CD4-positive, CD25-positive, alpha-beta regulatory T cell (primary cell): ENCODE measurements at regions not wholly inside any gene's neighbourhood (a gene's known extent, or its start where the extent isn't known, plus 50 kb on each side); places are given as distances from the start of the nearest gene placed in this dataset.
"Not testable (repeated sequence)": the region's sequence is repeated elsewhere in the genome, so short reads cannot be mapped to it uniquely, and the experiment has no call there.

Experiments
- ATAC-seq, 2 donors: fragments of 150-1000 bp; cut with Tn5 transposase; one replicate each; pipeline ENCODE4 v1.10.0; 2021; ENCODE audit warnings: low read depth in 2 of 2, moderate number of reproducible peaks in 2 of 2, moderate library complexity in 1 of 2
- DNase-seq, 3 donors: peaks; one replicate each; pipeline versions ENCODE4 v3.0.0 to v3.0.0-alpha.2; 2012 to 2022; ENCODE audit warnings: mixed read lengths in 1 of 3
- H3K27ac ChIP-seq: one replicate; pipeline ENCODE4 v1.7.0; 2013; ENCODE audit warnings: mild to moderate bottlenecking, low read length; ENCODE audit not compliant: insufficient read depth, poor library complexity, severe bottlenecking
- H3K27me3 ChIP-seq: one replicate; pipeline ENCODE4 v1.7.0; 2013; ENCODE audit warnings: low read length; ENCODE audit not compliant: control insufficient read depth, insufficient read depth
- H3K36me3 ChIP-seq: one replicate; pipeline ENCODE4 v1.7.0; 2013; ENCODE audit warnings: mild to moderate bottlenecking, low read length, moderate library complexity; ENCODE audit not compliant: control insufficient read depth, insufficient read depth
- H3K4me1 ChIP-seq: 2 replicates; pipeline ENCODE4 v1.7.0; 2013; ENCODE audit warnings: mild to moderate bottlenecking, low read length; ENCODE audit not compliant: insufficient read depth, control insufficient read depth, poor library complexity, severe bottlenecking
- H3K4me3 ChIP-seq: one replicate; pipeline ENCODE4 v1.7.0; 2013; ENCODE audit warnings: low read depth, mild to moderate bottlenecking, low read length, moderate library complexity
- H3K9me3 ChIP-seq, 2 experiments: 1 replicate in 1 of 2; 2 replicates in 1 of 2; pipeline ENCODE4 v1.7.0; 2013; ENCODE audit warnings: low read length in 2 of 2, mild to moderate bottlenecking in 1 of 2, moderate library complexity in 1 of 2; ENCODE audit not compliant: control insufficient read depth in 2 of 2
- H3K27ac Mint-ChIP-seq, 3 donors: one replicate each; pipeline ENCODE4 v1.8.0; 2020 to 2022; ENCODE audit warnings: mild to moderate bottlenecking in 3 of 3, mixed read lengths in 3 of 3, moderate library complexity in 2 of 3
- H3K27me3 Mint-ChIP-seq: one replicate; pipeline ENCODE4 v1.8.0; 2022; ENCODE audit warnings: mild to moderate bottlenecking, mixed read lengths
- H3K36me3 Mint-ChIP-seq: one replicate; pipeline ENCODE4 v1.8.0; 2020; ENCODE audit warnings: mixed read lengths
- H3K4me1 Mint-ChIP-seq, 4 donors: one replicate each; pipeline ENCODE4 v1.8.0; 2020 to 2022; ENCODE audit warnings: mixed read lengths in 4 of 4, mild to moderate bottlenecking in 1 of 4
- H3K4me3 Mint-ChIP-seq, 4 donors: one replicate each; pipeline ENCODE4 v1.8.0; 2020 to 2022; ENCODE audit warnings: mild to moderate bottlenecking in 4 of 4, mixed read lengths in 4 of 4, moderate library complexity in 3 of 4
- H3K9me3 Mint-ChIP-seq, 7 donors: one replicate each; pipeline ENCODE4 v1.8.0; 2020 to 2022; ENCODE audit warnings: mixed read lengths in 7 of 7, mild to moderate bottlenecking in 3 of 7, moderate library complexity in 2 of 7

DNA sequence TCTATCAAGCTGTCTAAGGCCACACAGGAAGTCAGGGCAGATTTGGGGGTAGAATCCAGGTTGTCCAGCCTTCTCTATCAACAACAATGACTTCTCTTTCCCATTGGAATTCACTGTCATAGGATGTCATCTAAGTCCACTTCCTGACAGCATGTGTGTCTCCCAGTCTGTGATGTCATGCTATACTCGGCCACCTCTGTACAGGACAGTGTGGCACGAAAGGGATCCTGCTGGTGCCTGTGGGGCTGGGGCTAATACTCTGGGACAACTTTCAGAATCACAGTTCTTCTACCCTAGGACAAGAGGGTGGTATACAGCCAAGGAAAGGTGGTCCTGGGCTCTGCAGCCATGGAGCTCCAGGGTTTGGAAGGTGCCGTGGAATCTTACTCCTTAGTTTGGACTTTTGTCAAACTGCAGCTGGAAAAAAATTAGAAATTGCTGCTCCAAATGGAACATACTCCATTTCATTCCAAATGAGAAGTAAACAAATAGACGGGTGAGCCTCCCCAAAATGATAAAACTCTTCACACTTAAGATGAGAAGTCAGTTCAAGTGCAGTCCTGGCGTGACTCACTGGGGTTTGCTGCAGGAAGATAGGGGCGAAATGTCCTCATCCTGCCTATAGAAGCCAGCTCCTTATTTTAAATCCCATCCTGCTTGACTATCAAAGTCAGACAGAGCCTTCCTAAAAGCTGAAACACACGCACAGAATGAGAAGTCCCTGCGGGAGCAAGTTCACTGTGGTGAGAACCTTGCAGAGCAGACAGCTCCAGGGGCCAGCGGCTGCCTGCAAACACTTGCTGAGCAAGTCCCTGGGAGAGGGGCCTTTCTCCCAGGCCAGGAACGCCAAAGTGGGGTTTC is 144.2 kb upstream of the PLGLB2 start:
- not testable (repeated sequence) for H3K4me3 ChIP-seq, H3K27ac ChIP-seq, H3K4me1 Mint-ChIP-seq, H3K27me3 ChIP-seq, H3K9me3 ChIP-seq, H3K36me3 Mint-ChIP-seq, H3K27me3 Mint-ChIP-seq, H3K9me3 Mint-ChIP-seq, H3K36me3 ChIP-seq, DNase-seq, H3K4me1 ChIP-seq, H3K4me3 Mint-ChIP-seq
- ATAC-seq = peak in 1 of 2 donors; percentile 30
- H3K27ac Mint-ChIP-seq = peak overlapping the region in 1 of 3 donors; percentile 79

DNA sequence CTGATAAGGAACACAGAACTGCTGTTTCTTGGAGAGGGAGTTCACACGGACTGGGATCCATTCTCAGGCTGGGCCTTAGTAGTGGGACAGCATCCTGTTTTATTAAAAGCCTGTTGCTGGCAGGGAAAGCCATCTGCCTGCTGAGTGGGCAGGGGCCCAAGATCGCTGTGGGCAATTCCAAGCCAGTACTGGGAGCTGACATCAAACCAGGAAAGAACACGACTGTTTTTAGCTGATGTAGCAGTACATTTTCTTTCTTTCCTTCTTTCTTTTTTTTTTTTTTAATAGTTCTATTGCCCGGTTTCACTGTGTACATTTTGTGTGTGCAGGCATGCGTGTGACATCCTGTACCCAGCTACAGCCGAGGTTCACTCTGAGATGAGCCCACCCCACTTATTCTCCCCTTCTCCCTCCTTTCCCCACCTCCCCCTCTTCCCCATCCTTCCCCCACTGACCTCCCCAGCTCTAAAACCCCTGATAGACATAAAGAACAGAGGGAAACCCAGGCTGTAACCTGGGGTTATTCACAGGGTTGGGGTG is 143.5 kb upstream of the PLGLB2 start:
- H3K4me3 ChIP-seq, H3K36me3 Mint-ChIP-seq, H3K27ac Mint-ChIP-seq, H3K4me1 Mint-ChIP-seq, H3K4me3 Mint-ChIP-seq, H3K27me3 ChIP-seq, H3K27ac ChIP-seq, H3K4me1 ChIP-seq, DNase-seq, H3K27me3 Mint-ChIP-seq, H3K36me3 ChIP-seq, H3K9me3 Mint-ChIP-seq, H3K9me3 ChIP-seq: not testable (repeated sequence)
- ATAC-seq = peak in 1 of 2 donors; percentile 50

DNA sequence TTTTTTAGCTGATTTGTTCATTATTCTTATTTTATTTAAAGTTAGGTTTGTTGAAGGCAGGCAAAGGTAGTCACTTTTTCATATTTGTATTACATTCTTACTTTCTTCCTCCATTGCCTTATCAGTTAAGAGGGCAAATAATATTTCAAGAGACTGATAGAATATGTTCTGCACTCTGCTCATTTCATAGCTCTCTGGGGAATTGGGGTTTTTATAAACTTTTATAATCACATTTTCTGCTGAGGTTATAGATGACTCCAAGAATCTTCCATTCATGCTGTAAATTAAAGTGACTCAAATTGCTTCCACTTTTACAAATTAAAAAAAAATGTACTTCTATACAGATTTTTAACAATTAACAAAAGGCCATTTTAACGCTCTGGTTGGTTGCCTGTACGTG is 142.9 kb upstream of the PLGLB2 start:
- H3K9me3 Mint-ChIP-seq, H3K36me3 Mint-ChIP-seq, H3K27me3 Mint-ChIP-seq, H3K27ac Mint-ChIP-seq, H3K4me1 ChIP-seq, H3K27ac ChIP-seq, H3K4me1 Mint-ChIP-seq, DNase-seq, H3K36me3 ChIP-seq, H3K4me3 ChIP-seq, H3K27me3 ChIP-seq, H3K4me3 Mint-ChIP-seq, ATAC-seq, H3K9me3 ChIP-seq: not testable (repeated sequence)

DNA sequence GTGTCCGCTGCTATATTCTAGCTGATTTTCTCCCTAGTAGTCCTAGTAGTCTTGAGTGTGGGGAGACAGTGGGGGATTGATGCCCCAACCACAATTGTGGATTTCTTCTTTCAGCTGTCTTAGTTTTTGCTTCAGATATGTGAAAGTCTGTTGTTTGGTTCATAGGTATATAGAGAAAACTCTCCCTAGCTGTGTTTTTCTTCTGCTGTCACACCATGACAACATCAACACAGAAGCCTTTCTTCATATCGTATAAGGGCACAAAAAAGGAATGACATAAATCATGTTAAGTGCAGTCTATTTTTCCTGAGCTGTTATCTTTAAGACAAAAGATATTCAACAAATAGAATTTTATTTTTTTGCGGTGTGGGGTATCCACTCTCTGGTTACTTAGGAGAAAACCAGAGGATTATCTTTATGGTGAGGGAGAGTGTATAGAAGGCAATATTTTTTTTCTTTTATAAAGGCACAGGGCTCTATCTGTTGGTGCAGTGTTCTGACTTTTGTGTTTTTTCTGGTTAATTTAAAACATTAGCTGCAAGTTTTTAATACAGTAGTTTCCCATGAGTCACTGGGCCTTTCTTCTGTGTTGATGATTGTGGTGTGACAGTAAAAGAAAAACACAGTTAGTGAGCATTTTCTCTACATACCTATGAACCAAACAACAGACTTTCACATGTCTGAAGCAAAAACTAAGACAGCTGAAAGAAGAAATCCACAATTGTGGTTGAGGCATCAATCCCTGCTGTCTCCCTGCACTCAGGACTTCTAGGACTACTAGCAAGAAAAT is 139.3 kb upstream of the PLGLB2 start:
- H3K9me3 Mint-ChIP-seq, H3K4me3 ChIP-seq, H3K27ac Mint-ChIP-seq, DNase-seq, H3K4me1 ChIP-seq, H3K36me3 ChIP-seq, H3K4me1 Mint-ChIP-seq, H3K27me3 Mint-ChIP-seq, H3K27me3 ChIP-seq, H3K36me3 Mint-ChIP-seq, H3K9me3 ChIP-seq, H3K27ac ChIP-seq, H3K4me3 Mint-ChIP-seq: not testable (repeated sequence)
- ATAC-seq = peak; percentile 37 to 48

DNA sequence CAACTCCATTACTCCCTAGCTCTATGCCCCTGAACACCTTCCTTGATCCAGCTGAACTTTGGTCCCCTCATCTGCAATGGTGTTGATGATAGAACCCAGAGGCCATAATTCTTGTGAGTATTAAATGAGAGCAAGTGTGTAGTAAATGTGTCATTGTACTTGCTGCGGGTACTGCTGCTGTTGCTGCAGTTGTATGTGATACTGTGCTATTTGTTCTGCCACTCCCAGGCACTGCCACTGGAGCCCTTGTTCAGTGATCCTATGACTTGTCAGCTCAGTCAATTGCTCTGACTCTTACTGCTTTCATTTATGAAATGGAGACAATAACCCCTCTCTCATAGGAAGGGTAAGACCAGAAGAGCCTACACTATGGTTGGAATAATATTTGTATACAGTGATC is 136.9 kb upstream of the PLGLB2 start:
- H3K27ac ChIP-seq, ATAC-seq: not testable (repeated sequence)

DNA sequence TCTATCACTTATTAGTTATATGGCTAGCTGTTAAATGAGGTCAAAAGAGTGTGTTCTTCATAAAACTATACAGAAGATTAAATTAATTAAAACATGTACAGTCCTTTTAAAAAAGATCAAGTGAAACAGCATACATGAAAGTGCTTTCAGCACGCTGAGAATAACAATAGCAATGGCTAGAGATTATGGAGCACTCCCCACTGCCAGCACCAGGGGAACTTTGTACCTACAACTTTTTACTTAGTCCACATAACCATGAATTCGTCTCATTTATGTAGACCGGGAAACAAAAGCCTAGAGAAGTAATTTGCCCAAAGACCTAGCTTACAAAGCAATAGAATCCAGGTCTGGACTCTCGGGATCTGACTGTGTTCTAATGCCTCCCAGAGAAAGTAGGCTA is 136.5 kb upstream of the PLGLB2 start:
- H3K4me3 ChIP-seq, H3K27me3 ChIP-seq, H3K27ac Mint-ChIP-seq, H3K9me3 Mint-ChIP-seq, H3K27me3 Mint-ChIP-seq, H3K4me1 ChIP-seq, H3K9me3 ChIP-seq, H3K36me3 Mint-ChIP-seq, ATAC-seq, H3K27ac ChIP-seq, H3K4me3 Mint-ChIP-seq, DNase-seq, H3K36me3 ChIP-seq, H3K4me1 Mint-ChIP-seq: not testable (repeated sequence)

More for the DNA sequence above, 136.9 kb upstream of the PLGLB2 start:
- not testable (repeated sequence) for H3K4me3 ChIP-seq, H3K36me3 ChIP-seq, H3K9me3 Mint-ChIP-seq, H3K4me1 ChIP-seq, H3K4me1 Mint-ChIP-seq, H3K36me3 Mint-ChIP-seq, H3K4me3 Mint-ChIP-seq, H3K9me3 ChIP-seq, H3K27me3 ChIP-seq, H3K27me3 Mint-ChIP-seq, DNase-seq, H3K27ac Mint-ChIP-seq

DNA sequence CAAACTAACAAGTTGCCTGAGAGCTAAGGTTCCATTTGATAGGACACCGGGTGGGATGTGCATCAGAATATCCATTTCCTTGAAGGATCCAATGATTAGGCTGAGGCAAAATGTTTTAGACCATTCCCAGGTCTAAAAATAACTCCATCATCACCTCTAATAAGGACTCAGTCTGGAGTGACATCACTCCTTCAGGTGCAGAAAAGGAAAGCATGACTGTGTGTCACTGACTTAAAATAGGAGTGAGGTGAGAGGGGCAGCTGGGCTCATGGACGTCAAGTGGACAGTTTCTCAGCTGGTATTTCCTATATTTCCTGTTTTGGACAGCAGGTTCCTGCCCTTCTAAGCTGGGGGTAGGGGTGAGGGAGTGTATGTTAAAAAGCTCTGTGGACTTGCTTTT is 135.9 kb upstream of the PLGLB2 start:
- not testable (repeated sequence) for H3K4me3 ChIP-seq, H3K4me3 Mint-ChIP-seq, H3K27ac Mint-ChIP-seq, H3K4me1 Mint-ChIP-seq, H3K27ac ChIP-seq, H3K9me3 ChIP-seq, H3K36me3 ChIP-seq, H3K9me3 Mint-ChIP-seq, ATAC-seq, H3K36me3 Mint-ChIP-seq, H3K27me3 Mint-ChIP-seq, DNase-seq, H3K27me3 ChIP-seq, H3K4me1 ChIP-seq
